ENCODE measurements at regions not wholly inside any gene's neighbourhood (a gene's known extent, or its start where the extent isn't known, plus 50 kb on each side); places are given as distances from the start of the nearest gene placed in this dataset.
"Not testable (repeated sequence)": the region's sequence is repeated elsewhere in the genome, so short reads cannot be mapped to it uniquely, and the experiment has no call there.

DNA sequence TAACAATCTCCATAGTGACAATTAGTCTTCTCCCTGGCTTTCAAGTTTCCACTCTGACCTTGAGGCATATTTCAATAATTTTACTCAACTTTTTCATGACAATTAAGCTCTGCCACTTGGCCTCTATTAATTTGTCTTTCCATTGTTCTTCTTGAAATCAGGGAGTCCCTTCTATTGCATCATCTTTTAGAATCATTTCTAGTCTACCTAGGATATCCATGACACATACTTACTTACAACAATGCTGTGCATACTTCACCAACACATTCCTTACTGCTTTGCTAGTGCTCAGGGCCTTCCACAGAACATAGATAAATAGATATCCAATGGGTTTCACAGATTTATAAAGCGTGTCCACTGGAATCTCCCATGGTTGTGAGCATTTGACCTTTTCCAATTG is 331.5 kb upstream of the LRP1B start:
- DNase-seq = no peak

GRCh38 chr2:142445551-142446072 is 314.8 kb upstream of the LRP1B start:
- DNase-seq = no peak

DNA sequence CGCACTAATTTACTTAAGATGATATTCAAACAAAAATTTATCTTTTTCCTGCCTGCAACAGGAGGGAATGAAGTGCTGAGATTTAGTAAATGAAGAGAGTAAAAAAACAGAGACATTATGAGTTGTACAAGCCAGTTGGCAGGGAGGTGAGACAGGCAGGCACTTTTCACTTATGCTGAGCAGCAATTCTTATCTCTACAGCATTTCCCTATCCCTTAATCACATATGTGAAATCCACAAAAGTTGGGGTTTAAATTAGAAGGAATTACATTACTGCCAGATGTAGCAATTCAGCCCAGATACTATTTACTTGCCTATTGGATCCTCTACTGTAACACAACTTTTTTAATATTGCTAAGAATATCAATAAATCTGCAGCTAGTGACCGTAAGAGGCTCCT is 314.2 kb upstream of the LRP1B start:
- DNase-seq = no peak

- DNase-seq = no peak
These were observed 305.0 kb upstream of the LRP1B start for GRCh38 chr2:142435847-142436246.

DNA sequence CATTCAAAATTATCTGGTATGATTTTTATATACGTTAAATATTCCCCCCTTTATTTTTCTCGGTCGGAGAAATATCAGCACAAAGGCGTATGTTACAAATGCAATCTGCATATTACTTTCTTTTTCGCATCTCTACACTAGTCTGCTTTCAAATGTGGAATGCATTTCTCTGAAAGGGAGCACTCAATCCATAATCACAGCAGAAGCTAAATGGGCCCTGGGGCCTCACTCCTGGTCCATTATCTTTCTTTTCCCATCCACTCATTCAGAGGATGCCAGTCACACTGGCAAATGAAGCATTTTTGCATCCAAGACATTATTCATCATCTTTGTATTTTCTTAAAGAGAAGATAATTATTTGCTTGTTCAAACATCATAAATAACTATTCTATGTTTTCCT is 295.2 kb upstream of the LRP1B start:
- no peak for DNase-seq

DNA sequence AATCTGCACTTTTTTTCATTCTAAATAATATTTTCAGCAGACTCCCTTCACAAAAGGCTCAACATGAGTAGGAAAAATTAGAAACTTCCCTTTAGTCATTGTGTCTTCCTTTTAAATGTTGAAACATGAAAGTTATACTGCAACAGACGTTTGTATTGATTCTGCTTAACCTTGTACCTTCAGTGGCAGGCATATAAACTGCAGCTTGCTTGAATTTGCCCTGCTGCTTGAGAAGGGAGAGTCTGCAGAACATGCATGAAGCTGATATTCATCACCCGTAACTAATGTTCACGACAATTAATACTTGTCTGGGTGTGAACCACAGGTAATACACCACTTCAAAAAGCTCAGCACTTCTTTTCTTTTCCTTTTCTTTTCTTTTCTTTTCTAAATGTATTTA is 294.7 kb upstream of the LRP1B start:
- no peak for DNase-seq

DNA sequence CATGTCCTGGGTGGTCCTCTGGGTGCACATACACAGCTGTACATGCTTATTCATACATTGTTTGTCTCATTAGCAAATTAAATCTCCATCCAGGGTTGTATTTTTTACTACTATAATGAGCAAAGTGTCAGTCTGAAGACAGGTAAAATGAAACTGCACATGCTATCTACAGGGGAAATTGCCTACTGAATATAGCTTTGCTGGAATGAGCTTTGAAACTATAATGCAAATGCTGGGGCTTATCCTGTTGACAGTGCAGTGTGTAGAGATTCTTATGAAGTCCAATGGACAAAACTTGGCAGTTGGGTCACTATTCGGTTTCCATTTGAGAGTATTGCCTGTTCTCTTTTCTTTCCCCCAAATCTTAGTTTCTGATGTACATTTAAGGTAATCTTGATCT is 292.8 kb upstream of the LRP1B start:
- DNase-seq = no peak

GRCh38 chr2:142422769-142423168 is 292.0 kb upstream of the LRP1B start:
- no peak for DNase-seq

DNA sequence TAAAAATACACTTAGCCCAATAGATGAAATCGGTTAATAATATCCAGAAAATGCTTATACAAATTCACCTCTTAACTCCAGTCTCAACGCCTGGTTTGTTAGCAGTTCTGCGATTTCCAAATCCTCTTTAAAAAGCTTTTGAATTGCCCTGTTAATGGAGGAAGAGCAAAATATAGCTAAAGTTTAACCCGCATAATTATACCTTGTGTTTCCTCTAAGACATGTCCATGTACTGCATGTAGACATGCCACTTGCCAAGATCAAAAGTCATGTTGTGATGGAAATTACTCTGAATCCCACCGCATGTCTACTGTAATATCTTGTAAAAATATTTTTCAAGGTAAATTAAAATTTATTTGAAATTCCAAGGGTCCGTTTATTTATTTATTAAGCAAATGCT is 291.2 kb upstream of the LRP1B start:
- DNase-seq = no peak

- not testable (repeated sequence) for DNase-seq
These were observed 287.9 kb upstream of the LRP1B start for GRCh38 chr2:142418699-142419098.

DNA sequence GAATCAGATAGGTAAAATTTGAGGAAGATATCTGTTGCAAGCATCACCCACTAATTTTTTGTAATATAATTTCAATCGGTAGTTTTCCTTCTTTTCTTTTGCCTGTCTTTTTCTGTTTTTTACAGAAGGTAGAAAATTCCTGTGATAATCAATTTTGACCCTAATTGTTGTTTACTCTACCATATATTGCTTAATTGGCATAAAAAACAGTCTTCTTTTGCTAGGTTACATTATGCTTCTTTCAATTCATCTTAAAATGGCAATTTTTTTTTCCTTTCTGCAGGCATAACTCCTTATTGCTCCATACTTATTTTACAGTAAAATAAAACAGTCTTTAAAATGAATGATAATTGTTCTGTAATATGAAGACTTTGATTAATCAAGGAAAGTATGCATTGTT is 286.2 kb upstream of the LRP1B start:
- no peak for DNase-seq

GRCh38 chr2:142415461-142415860 is 284.6 kb upstream of the LRP1B start:
- DNase-seq = no peak

DNA sequence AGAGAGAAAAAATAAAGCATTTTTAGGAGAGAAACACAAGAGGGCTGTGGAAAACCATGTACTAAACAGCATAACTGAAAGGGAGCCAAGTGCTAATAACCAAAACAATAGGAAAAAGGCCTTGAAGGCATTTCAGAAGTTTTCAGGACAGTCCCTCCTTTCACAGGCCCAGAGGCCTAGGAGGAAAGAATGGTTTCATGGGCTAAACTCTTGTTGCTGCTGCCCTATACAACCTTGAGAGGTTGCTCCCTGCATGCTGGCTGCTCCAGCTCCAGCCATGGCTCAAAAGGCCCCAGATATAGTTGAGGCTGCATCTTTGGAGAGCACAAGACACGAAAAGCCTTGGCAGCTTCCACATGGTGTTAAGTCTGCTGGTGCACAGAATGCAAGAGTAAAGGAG is 267.4 kb upstream of the LRP1B start:
- DNase-seq = no peak

DNA sequence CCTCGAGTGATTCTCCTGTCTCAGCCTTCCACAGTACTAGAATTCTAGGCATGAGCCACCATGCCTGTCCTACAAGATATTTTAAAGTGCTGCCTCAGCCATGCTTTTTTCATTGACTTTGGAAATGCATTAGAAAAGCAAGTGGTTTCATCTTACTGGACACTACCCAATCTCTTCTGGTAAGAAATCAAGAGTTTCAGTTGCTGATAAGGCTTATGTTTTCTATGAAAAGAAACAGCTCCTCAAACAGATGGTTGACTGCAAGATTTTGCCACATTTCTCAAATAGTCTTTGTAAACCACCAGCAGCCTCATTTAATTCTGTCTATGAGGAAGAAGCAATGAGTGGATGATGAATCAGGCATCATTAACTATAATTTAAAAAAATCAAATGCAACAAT is 264.5 kb upstream of the LRP1B start:
- DNase-seq = no peak

DNA sequence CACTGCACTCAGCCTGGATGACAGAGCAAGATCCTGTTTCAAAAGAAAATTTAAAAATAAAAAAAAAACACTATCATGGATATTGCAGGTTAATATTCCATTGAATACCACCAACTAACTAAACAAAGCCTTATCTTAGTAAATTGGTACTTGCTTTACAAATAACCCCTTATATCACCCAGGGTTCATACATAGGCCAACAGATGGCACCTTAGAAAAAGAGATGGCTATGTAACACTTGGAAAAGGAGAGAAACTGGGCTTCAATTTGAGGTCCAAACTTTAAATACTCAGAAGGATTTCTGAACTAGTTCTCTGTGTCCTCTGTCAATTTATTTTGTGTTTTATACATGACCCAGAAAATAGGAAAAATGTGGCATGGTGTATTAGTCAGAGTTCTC is 249.6 kb upstream of the LRP1B start:
- no peak for DNase-seq

DNA sequence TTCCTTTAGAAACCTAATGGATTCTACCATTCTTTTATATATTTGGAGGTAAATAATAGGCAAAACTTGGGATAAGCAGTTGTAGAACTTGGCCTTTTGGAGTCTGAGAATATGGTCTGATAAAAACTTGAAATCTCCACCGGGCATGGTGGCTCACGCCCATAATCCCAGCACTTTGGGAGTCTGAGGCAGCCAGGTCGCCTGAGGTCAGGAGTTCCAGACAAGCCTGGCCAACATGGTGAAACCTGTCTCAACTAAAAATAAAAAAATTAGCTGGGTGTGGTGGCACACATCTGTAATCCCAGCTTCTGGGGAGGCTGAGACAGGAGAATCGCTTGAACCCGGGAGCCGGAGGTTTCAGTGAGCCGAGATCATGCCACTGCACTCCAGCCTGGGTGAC is 231.3 kb upstream of the LRP1B start:
- DNase-seq = not testable (repeated sequence)

DNA sequence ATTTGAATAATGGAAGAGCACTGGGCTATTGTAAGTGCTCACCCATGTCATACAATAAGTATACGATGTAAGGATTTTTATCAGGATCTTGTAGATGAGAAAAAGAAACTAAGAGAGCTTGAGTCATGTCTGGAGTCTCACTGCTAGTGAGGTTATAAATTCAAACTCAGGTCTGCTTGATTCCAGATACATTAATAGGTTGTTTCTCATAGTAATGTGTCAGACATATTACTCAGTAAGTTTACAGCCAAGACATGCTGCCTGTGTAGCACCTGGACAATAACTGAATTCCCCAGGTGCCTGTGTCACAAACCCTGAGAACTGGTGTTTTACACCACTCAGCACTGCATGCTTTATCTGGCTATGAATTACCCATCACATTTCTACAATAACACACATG is 216.9 kb upstream of the LRP1B start:
- DNase-seq = no peak

GRCh38 chr2:142339261-142339660 is 208.4 kb upstream of the LRP1B start:
- DNase-seq = no peak

GRCh38 chr2:142332196-142332595 is 201.4 kb upstream of the LRP1B start:
- no peak for DNase-seq

- no peak for DNase-seq
These were observed 199.6 kb upstream of the LRP1B start for GRCh38 chr2:142330458-142330857.

- DNase-seq = no peak
These were observed 195.1 kb upstream of the LRP1B start for GRCh38 chr2:142325870-142326269.

DNA sequence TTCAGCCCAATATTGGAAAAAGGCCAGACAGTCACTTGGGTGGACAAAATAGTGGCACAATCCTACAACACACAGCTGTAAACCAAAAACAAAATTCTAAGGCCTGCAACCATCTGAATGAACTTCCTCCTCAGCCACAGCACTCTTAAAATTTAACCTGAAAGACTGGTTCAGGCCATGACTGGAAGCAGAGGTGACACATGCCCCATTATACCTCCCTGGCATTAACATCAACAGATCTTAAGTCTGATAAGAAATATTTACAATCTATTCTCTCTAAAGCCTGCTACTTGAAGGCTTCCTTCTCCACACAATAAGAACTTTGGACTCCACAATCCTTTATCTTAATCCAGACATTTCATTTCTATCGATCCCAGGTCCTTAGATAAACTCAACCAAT is 192.4 kb upstream of the LRP1B start:
- DNase-seq = no peak

DNA sequence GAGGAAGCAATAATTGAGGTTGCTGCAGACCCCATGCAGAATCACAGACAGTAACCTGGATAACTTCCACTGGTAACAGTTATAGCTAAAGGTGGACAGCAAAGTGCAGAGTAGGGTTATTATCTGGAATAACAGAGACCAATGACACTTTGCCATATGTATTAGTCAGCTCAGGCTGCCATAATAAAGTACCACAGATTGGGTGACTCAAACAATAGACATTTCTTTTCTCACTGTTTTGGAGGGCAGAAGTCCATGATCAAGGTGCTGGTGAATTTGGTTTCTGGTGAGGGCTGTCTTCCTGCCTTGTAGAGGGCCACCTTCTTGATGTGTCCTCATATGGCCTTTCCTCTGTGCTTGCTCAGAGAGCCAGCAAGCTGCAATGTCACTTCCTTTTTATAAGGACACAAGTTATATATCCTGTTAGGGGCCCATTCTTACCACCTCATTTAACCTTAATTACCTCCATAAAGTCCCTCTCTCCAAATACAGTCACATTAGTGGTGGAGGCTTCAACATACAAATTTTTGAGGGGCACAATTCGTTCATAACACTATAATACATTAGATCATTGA is 191.0 kb upstream of the LRP1B start:
- no peak for DNase-seq

DNA sequence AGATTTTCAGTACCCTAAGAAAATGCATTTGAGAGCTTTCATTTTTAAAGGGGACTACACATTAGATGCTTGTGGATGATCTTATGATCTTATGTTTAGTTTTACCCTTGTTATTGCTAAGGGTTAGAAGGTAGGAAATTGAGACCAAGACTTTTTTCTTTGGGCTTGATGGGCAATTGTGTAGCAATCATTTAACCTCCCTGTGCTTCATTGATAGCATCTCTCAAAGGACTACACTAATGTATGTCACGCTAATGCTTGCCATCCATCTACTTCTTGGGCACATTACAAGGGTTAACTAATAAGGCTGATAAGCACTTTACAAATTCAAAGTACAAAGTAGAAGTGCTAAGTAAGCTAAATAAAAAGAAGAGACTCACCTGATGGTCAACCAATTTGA is 189.3 kb upstream of the LRP1B start:
- DNase-seq = no peak

DNA sequence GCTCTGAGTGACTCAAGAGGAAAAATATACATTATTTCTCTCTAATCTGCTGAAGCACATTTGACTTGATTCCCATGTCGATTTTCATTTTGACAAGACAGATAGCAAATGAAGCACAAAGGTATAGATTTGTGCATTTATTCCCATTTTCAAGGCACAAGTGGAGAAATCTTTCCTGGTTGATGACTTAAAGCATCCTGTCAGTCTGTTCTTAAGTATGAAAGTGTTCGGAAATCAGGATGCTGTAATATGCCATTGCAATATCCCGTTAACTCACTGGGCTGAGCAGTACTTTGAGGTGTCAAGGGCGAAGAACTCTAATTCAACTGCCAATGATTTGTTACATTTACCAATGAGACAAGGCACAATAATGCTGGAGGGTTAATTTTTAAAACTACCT is 185.2 kb upstream of the LRP1B start:
- no peak for DNase-seq

DNA sequence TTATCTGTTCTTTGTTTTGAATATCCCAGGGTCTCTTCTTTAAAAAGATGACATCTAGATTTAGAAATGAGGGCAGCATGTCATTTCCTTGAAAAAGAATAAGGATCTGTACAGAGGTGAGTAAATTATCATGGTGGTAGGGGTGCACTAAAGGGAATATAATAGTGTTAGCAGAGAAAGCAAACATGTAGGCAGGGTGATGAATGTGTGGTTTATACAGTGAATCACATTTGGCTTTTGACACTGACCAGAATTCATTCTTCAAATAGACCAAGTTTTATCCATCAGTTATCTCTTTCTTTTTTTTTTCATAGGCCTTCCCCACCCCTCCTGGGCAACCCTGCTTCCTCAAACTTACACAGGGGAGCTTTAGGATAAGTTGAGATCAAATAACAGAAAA is 184.5 kb upstream of the LRP1B start:
- no peak for DNase-seq

Data from femur (tissue), 1 donor.